AG04449 (cell line): ENCODE measurements at regions not wholly inside any gene's neighbourhood (a gene's known extent, or its start where the extent isn't known, plus 50 kb on each side); places are given as distances from the start of the nearest gene placed in this dataset.

Source experiments
- CTCF ChIA-PET: fragments of 350-600 bp; formaldehyde crosslinking; extraction: SDS; loops from one replicate; lab custom pipeline; 2021; ENCODE audit warnings: antibody characterized with exemption; lab: Yijun Ruan, JAX
- POLR2A ChIA-PET: fragments of 400-600, 350-600 bp; formaldehyde crosslinking; extraction: SDS; loops from one replicate; lab custom pipeline; 2020; ENCODE audit warnings: antibody characterized with exemption, inconsistent platforms; lab: Yijun Ruan, JAX
- DNase-seq: peaks from one replicate; pipeline ENCODE4 v3.0.0-alpha.2; 2010; ENCODE audit warnings: low read depth, low spot score
- H3K4me3 ChIP-seq: 2 replicates; pipeline ENCODE4 v1.5.1; 2011; ENCODE audit warnings: low read depth, mild to moderate bottlenecking, control low read depth, low read length
- TF ChIP-seq, protein P1 (sequence below): IDR thresholded peaks from one replicate; pipeline ENCODE4 v1.5.1; 2011; ENCODE audit warnings: mild to moderate bottlenecking, moderate library complexity, low read length, control low read depth, inconsistent platforms; ENCODE audit not compliant: insufficient read depth; ENCODE audit errors: missing control alignments

DNA sequence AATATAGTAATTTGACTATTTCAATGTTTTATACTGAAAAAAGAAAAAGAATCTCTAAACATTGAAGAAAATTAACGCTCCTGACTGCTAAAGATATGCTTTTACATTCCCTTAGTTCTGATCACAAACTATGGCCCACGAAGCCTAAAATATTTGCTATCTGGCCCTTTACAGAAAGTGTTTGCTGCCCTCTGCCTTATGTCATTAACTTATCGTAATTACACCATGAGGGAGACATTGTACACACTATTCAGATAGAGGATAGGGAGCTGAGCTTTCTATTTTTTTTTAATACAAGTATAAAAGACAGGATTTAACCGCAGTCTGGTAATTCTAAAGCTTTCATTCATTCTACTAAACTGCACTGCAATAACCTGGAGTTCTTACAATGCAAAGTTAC lies 393.1 kb upstream of the DCC start:
- ChIA-PET CTCF (no interaction called here), POLR2A (no interaction called here)
- TF ChIP-seq, protein P1, sequence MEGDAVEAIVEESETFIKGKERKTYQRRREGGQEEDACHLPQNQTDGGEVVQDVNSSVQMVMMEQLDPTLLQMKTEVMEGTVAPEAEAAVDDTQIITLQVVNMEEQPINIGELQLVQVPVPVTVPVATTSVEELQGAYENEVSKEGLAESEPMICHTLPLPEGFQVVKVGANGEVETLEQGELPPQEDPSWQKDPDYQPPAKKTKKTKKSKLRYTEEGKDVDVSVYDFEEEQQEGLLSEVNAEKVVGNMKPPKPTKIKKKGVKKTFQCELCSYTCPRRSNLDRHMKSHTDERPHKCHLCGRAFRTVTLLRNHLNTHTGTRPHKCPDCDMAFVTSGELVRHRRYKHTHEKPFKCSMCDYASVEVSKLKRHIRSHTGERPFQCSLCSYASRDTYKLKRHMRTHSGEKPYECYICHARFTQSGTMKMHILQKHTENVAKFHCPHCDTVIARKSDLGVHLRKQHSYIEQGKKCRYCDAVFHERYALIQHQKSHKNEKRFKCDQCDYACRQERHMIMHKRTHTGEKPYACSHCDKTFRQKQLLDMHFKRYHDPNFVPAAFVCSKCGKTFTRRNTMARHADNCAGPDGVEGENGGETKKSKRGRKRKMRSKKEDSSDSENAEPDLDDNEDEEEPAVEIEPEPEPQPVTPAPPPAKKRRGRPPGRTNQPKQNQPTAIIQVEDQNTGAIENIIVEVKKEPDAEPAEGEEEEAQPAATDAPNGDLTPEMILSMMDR, result no peak
- no peak for DNase-seq
- H3K4me3 ChIP-seq, result no peak overlapping the region

DNA sequence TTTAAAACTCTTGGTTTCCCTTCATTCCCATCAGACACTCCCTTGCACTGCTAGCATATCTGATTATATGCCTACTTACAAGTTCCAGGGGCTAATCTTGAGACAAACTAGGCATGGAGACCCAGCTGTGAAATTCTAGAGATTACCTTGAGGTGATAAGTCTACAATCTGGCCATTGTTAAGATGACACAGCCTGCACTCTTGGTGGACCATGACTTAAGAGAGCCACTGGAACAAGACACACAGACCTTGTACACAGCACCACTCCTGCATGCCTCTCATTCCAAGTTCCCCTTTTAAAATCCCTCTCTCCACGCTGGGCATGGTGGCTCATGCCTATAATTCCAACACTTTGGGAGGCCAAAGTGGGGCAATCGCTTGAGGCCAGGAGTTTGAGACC lies 387.2 kb upstream of the DCC start:
- ChIA-PET POLR2A (no interaction called here), CTCF (no interaction called here)

DNA sequence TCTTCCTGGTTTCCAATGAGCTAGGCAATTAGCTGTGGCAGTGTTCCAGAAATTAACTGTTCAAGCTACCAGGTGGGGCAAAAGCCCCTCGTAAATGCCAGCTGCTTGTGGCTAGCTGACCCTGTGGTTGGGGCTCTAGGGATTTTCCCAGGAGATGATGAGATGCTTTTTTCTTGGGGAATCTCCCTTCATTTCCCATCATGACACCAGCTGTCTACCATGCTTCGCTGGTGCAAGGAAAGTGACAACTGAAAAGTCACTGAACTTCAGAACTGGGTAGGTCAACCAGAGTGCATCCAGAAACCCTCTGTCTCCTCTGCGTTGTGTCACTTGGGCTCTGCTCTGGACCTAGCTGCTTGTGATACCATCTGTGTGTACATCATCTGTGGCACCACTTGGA lies 386.5 kb upstream of the DCC start:
- ChIA-PET CTCF (no interaction called here), POLR2A (no interaction called here)
- H3K4me3 ChIP-seq, result no peak overlapping the region
- TF ChIP-seq, protein P1, result no peak
- DNase-seq, result no peak

More for the DNA sequence above, 387.2 kb upstream of the DCC start:
- TF ChIP-seq, protein P1, result no peak
- no peak for DNase-seq
- no peak overlapping the region for H3K4me3 ChIP-seq

DNA sequence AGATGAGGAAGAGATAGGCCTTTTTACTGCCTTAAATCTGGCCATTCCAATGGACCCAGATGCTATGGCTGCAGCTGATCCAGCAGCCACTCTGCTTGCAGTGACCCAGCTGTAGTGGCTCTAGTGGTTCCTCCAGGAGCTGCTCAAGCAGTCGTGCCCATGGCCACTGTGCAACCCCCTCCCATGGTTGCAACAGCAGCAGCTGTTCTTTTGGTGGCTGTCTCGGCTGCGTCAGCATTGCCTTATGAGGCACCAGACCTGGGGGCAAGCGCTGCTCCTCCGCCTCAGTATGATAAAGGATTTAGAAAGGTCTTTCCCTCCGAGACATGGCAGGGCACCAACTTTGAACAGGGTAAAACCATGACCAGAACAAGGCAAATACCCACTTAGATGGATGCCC lies 384.9 kb upstream of the DCC start:
- H3K4me3 ChIP-seq, result no peak overlapping the region
- CTCF ChIA-PET, result no interaction called here
- POLR2A ChIA-PET, result no interaction called here
- no peak for DNase-seq
- TF ChIP-seq, protein P1, result no peak

DNA sequence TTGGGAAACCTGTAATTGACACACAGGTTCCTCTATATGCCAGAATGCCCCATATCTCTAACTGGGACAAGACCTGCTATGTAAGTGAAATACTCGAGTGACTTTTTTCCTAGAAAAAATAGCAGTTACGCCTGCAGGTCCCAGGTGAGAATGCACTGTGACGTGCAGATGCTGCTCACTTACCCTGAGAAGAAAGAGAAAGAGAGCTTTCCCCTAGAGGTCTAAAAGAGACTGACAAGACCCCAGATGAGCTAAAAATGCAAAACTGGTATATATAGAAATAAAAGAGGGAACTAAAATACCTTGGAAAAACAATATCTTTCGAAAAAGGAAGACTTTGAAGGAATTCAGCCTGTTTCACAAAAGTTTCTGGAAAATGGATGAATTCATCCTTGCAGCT lies 383.0 kb upstream of the DCC start:
- H3K4me3 ChIP-seq, result no peak overlapping the region
- ChIA-PET POLR2A (no interaction called here), CTCF (no interaction called here)
- TF ChIP-seq, protein P1, result no peak
- no peak for DNase-seq

DNA sequence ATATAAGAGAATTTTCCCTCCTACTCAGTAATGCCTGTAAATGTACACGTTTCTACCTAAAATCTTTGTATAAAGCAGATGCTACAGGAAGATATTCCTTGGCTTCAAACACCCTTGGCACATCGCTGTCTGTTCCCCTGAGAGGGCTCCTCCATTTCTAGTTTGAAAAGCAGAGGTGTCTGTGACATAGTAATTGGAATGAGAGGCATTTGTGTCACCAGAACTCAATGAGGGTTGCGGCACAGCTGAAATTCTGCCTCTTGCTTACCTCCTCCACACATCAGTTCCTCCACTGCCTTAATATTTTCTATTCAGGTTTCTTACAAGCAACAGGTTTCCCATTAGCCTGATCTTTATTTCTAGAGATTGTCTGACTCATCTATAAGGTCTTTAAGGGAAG lies 359.9 kb upstream of the DCC start:
- TF ChIP-seq, protein P1, result no peak
- H3K4me3 ChIP-seq, result no peak overlapping the region
- no peak for DNase-seq
- ChIA-PET POLR2A (no interaction called here), CTCF (no interaction called here)
